Esophagus squamous epithelium (tissue), 5 donors: ENCODE measurements at regions not wholly inside any gene's neighbourhood (a gene's known extent, or its start where the extent isn't known, plus 50 kb on each side); places are given as distances from the start of the nearest gene placed in this dataset.

ENCODE experiments used
- DNase-seq: peaks from one replicate; lab custom pipeline; 2025; lab: John Stamatoyannopoulos, UW
- H3K27ac ChIP-seq, 4 donors: fragments of 200-600 bp; sonication (generic); one replicate each; pipeline ENCODE4 v1.5.1; 2016 to 2019; ENCODE audit warnings: mild to moderate bottlenecking in 1 of 4
- H3K27me3 ChIP-seq, 4 donors: fragments of 200-600 bp; sonication (generic); 1 replicate in 3 of 4; 2 replicates in 1 of 4; pipeline versions ENCODE4 v1.5.1 to v1.6.0; 2017 to 2021; ENCODE audit warnings: antibody characterized with exemption in 1 of 4
- H3K36me3 ChIP-seq, 3 donors: fragments of 200-600 bp; sonication (generic); one replicate each; pipeline ENCODE4 v1.5.1; 2016 to 2019
- H3K4me1 ChIP-seq, 3 donors: fragments of 200-600 bp; sonication (generic); one replicate each; pipeline ENCODE4 v1.5.1; 2017 to 2019
- H3K4me3 ChIP-seq, 4 donors: fragments of 200-600 bp; sonication (generic); 1 replicate in 3 of 4; 2 replicates in 1 of 4; pipeline ENCODE4 v1.5.1; 2016 to 2019; ENCODE audit warnings: mild to moderate bottlenecking in 2 of 4, moderate library complexity in 1 of 4
- H3K9me3 ChIP-seq, 3 donors: fragments of 200-600 bp; sonication (generic); one replicate each; pipeline ENCODE4 v1.5.1; 2016 to 2019
- POLR2A ChIP-seq, 4 donors: fragments of 450-650 bp; IDR thresholded peaks; one replicate each; pipeline ENCODE4 v1.6.1; 2017; ENCODE audit warnings: antibody characterized with exemption in 4 of 4, mild to moderate bottlenecking in 4 of 4, moderate library complexity in 3 of 4
- WGBS, 2 donors: methylation state at CpG; one replicate each; pipeline ENCODE4 v1.1.5; 2018; 5-methylcytosine and 5-hydroxymethylcytosine counted together
- intact Hi-C: fragments of 100-400 bp; cut with DNase I; formaldehyde crosslinking; loops from one replicate; pipeline ENCODE4 v1.15.0; 2022
- TF ChIP-seq, protein P1 (sequence below), 6 experiments: fragments of 450-650 bp in 4 of 6; fragments of 200-600 bp in 2 of 6; sonication (generic) in 2 of 6; IDR thresholded peaks; one replicate each; pipeline ENCODE4 v1.5.1; 2016 to 2019; ENCODE audit warnings: antibody characterized with exemption in 6 of 6, mild to moderate bottlenecking in 4 of 6, moderate library complexity in 4 of 6
- donor health status: DM: yes; HTN: yes; CAD: no.

GRCh38 chr17:10976401-10976800 lies 138.5 kb upstream of the PIRT start:
- no peak for DNase-seq
- Histone ChIP-seq H3K27me3 (no peaks in the 10 kb centered on the region), H3K36me3 (no peaks in the 10 kb centered on the region), H3K27ac (no peak overlapping the region), H3K4me1 (no peaks in the 10 kb centered on the region), H3K4me3 (no peak overlapping the region), H3K9me3 (no peaks in the 10 kb centered on the region)
- WGBS, 2 donors = 50 to 78% methylated on average over 4 of the region's 4 CpGs
- TF ChIP-seq, protein P1, sequence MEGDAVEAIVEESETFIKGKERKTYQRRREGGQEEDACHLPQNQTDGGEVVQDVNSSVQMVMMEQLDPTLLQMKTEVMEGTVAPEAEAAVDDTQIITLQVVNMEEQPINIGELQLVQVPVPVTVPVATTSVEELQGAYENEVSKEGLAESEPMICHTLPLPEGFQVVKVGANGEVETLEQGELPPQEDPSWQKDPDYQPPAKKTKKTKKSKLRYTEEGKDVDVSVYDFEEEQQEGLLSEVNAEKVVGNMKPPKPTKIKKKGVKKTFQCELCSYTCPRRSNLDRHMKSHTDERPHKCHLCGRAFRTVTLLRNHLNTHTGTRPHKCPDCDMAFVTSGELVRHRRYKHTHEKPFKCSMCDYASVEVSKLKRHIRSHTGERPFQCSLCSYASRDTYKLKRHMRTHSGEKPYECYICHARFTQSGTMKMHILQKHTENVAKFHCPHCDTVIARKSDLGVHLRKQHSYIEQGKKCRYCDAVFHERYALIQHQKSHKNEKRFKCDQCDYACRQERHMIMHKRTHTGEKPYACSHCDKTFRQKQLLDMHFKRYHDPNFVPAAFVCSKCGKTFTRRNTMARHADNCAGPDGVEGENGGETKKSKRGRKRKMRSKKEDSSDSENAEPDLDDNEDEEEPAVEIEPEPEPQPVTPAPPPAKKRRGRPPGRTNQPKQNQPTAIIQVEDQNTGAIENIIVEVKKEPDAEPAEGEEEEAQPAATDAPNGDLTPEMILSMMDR (IDR thresholded peaks at IDR 0.05) = no peak
- TF ChIP-seq POLR2A (IDR thresholded peaks at IDR 0.05) = no peak
- intact Hi-C loops = no loop called here

DNA sequence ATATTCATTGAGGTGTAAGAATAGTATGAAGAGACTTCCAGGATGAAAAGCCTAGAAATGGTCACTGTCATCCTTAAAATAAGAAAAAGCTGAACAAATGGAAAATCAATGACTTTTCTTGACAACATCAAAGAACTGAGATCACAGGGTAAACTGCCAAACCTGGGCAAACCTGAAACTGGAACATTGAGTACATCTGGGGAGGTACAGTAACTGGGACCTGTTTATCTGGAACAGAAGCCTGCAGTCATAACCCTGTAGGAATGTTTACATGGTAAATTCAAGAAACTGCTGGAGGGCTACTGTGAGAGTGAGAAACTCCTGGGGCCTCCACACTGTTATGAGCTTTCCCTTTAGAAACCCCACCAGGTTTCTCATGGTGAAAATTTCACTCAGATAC lies 130.1 kb upstream of the PIRT start:
- Histone ChIP-seq H3K4me1 (no peaks in the 10 kb centered on the region), H3K4me3 (no peak overlapping the region), H3K36me3 (no peaks in the 10 kb centered on the region), H3K27me3 (no peaks in the 10 kb centered on the region), H3K9me3 (no peaks in the 10 kb centered on the region), H3K27ac (no peak overlapping the region)
- intact Hi-C loops = no loop called here
- no peak for DNase-seq
- TF ChIP-seq POLR2A (IDR thresholded peaks at IDR 0.05) = no peak
- TF ChIP-seq, protein P1 (IDR thresholded peaks at IDR 0.05) = no peak

GRCh38 chr17:10956821-10957220 lies 118.9 kb upstream of the PIRT start:
- H3K9me3 ChIP-seq = no peaks in the 10 kb centered on the region
- WGBS, 2 donors = 36 to 54% methylated on average over 1 of the region's 1 CpG
- no peak overlapping the region for H3K27ac ChIP-seq
- H3K36me3 ChIP-seq = no peaks in the 10 kb centered on the region
- DNase-seq = no peak
- H3K4me1 ChIP-seq = no peaks in the 10 kb centered on the region
- no peak for TF ChIP-seq POLR2A (IDR thresholded peaks at IDR 0.05)
- TF ChIP-seq, protein P1 (IDR thresholded peaks at IDR 0.05) = no peak
- no peak overlapping the region for H3K4me3 ChIP-seq
- intact Hi-C loops = no loop called here
- peaks cover 0 to 3% (median 0%) of the 10 kb centered on the region in 4 donors for H3K27me3 ChIP-seq

GRCh38 chr17:10944819-10945218 lies 106.9 kb upstream of the PIRT start:
- peaks cover 0 to 21% (median 0%) of the 10 kb centered on the region in 4 donors for H3K27me3 ChIP-seq
- intact Hi-C loops = no loop called here
- no peaks in the 10 kb centered on the region for H3K36me3 ChIP-seq
- no peak for DNase-seq
- peaks cover 0 to 10% (median 2%) of the 10 kb centered on the region in 3 donors for H3K4me1 ChIP-seq
- WGBS, 2 donors = 31 to 49% methylated on average over 4 of the region's 4 CpGs
- H3K27ac ChIP-seq = no peak overlapping the region
- no peak overlapping the region for H3K4me3 ChIP-seq
- H3K9me3 ChIP-seq = no peaks in the 10 kb centered on the region
- no peak for TF ChIP-seq POLR2A (IDR thresholded peaks at IDR 0.05)
- TF ChIP-seq, protein P1 (IDR thresholded peaks at IDR 0.05) = no peak

- DNase-seq = no peak
- Histone ChIP-seq H3K36me3 (no peaks in the 10 kb centered on the region), H3K4me1 (peaks cover 0 to 14% (median 3%) of the 10 kb centered on the region in 3 donors), H3K9me3 (no peaks in the 10 kb centered on the region), H3K27ac (no peak overlapping the region), H3K4me3 (no peak overlapping the region), H3K27me3 (peaks cover 0 to 54% (median 0%) of the 10 kb centered on the region in 4 donors)
- intact Hi-C loops = no loop called here
- WGBS, 2 donors = 42 to 66% methylated on average over 6 to 7 of the region's 7 CpGs
- no peak for TF ChIP-seq POLR2A (IDR thresholded peaks at IDR 0.05)
- TF ChIP-seq, protein P1 (IDR thresholded peaks at IDR 0.05) = no peak
Observed at GRCh38 chr17:10936931-10937330, 99.0 kb upstream of the PIRT start.
